ENCODE measurements at regions not wholly inside any gene's neighbourhood (a gene's known extent, or its start where the extent isn't known, plus 50 kb on each side); places are given as distances from the start of the nearest gene placed in this dataset.

DNA sequence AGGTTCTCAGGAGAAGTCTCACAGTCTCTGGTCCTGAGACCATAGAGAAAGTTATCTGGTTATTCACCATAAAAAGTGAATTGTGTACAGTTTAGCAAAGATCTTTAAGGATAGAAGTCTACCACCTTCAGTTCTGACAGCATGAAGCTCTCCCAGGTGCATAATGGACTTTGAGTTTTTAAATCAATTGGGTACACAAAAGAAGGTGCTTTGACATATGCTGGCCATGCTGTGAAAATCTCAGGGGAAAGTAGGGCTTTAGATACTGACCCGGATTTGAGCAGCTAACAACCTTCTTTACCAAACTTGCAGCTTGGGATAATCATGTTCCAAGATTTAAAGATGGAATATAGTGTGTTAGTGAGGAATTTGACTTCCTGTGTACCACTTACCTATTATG lies 264.2 kb downstream of the ZSWIM6 start:
- DNase-seq, result no peak

- no peak for DNase-seq
These were observed 265.6 kb downstream of the ZSWIM6 start for GRCh38 chr5:61597684-61598083.

DNA sequence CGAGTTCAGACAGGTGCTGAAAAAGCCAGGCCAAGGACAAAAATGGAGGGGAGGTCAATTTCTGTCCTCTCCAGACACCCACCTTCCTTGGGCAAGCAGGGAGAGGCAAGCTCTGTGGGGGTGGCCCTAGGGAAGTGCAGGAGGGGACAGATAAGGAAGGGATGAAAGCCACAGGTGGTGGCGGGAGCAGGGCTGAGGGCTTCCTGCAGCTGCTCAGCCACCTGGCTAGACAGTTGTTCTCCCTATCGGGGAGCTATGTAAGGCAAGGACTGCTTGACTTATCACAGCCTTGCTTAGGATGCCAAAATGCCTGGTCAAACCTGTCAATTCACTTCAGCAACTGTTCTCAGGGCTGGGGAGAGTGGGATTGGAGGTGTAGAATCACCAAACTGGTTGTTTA lies 266.1 kb downstream of the ZSWIM6 start:
- DNase-seq, result no peak

DNA sequence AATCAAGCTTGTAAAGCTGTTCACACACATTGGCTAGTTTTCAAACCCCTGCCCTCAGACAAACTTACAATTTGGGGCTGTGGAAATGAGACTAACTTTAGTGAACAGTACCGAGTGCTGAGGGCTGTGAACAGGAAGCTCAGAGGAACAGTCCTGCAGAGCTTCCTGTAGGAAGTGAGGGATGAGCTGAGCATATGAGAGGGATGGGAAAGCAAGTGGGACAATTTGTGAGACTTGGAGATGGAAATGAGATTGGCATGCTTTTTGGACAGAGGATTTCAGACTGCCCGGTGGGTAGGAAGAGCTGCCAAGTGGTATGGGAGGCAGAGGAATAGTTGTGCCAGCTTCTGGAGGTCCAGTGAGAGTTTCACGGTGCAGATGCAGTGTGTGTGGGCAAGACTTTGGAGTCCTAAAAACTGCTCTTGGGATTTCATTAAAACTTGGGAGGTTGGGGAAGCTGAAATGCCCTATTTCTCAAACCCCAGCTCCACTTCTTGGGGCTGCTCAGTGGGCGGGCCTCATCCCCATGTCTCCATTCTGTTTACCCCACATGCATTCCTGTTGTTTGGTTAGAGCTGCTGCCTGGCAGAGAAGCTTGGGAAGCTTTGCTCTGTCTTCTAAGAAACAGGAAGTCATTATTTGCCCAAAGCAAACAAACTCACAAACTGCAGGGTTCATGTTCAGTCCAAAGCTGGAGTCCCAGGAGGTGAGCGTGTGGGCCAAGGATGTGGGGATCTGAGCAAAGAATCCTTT lies 267.5 kb downstream of the ZSWIM6 start:
- DNase-seq, result no peak

DNA sequence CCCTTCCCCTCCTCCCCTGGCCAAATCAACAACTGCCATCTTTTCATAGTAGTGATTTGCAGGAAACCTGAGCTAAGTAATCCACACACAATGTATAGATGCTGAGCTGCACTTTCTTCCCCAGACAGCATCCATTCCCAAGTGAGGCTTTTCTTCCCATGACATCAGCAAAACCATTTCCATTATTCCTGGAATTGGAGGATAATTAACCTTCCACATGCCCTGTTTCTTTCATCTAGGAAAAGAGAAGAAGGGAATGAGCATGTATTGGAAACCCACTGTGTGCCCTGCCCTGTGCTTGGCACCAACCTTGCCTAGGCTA lies 268.0 kb downstream of the ZSWIM6 start:
- DNase-seq, result no peak

- DNase-seq, result no peak
These were observed 269.0 kb downstream of the ZSWIM6 start for GRCh38 chr5:61600945-61601511.

DNA sequence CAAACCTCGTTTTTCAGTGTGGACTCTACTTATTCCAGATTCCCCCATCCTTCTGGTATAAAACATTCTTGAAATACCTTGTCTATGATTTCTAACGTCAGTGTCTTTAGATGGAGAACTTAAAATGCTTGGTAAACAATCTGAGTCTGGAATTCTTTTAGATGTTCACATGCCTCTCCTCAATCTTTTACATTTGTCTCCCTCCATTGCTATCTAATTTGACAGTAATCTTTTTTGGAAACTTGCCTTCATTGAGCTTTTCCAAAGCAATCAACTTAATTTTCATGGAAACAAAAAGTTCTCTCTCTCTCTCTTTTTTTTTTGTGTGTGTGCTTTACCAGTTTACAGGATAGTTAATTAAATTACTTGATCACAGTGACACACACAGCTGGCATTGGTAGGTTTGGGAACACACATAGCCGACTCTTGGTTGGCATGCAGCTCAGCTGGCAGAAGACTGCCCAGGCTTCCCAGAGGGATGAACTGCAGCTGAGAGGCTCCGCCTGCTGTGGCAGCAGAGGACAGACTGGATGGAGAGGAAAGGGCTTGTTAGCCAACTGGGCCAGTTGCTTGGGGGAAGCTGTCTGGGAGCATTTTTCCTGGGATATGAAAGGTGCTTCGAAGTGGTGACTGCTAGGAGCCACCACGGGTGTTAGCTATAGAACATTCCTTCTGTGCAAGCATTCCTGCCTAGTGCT lies 271.3 kb downstream of the ZSWIM6 start:
- DNase-seq, result no peak

GRCh38 chr5:61604076-61605025 lies 272.3 kb downstream of the ZSWIM6 start:
- DNase-seq, result no peak

DNA sequence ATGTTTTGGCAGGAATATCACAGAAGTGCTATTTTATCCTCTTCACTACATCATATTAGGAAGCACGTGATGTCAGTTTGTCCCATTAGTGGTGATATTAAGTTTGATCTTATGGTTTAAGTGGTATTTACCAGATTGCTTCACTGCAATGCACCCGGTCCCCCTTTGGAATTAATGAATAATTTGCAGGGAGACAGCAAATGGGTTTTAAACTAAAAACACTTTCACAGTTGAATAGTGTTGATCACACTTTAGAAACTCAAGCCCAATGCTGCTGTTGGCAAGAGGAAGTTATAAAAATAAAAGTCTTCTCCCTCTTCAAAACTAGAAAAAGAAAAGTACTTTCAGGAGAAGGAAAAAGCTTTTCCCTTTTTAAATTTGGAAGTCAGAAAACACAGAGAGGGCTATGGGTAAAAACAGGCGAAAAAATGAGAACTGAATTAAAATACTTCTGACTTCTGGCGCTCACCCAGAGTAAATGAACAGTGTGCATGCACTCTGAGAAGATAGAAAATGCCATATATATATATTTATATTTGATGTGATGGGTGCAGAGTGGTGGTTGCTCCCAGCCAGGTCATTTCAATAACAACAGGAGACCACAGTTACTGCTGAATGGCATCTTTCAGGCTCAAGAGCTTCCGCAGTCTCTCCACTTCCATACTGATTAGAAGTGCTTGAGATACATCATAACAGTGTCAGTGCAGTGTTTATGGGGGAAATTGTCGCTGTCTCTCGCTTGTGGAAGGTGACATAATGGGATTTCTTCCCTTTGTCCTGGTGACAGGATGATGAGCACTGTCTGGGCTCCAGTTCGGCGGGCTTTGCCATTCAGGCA lies 278.0 kb downstream of the ZSWIM6 start:
- no peak for DNase-seq

DNA sequence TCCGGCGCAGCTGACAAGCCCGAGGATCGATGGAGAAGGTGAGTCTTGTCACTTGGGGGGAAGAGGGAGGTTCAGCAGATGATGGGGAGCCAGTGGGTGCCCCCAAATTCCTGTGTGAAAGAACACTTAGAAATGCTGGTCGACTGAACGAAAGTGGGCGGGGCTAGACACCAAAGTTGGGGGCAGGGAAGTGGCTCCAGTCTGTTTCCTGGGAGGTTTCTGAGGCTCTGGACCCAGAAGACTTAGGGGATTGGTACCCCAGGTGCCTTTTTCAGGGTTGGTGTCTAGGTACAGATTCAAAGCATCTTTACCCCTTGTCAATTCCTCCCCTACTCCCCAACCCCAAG lies 278.6 kb downstream of the ZSWIM6 start:
- no peak for DNase-seq

GRCh38 chr5:61612431-61612830 lies 280.4 kb downstream of the ZSWIM6 start:
- DNase-seq, result no peak

- no peak for DNase-seq
These were observed 281.6 kb downstream of the ZSWIM6 start for GRCh38 chr5:61613679-61614078.

DNA sequence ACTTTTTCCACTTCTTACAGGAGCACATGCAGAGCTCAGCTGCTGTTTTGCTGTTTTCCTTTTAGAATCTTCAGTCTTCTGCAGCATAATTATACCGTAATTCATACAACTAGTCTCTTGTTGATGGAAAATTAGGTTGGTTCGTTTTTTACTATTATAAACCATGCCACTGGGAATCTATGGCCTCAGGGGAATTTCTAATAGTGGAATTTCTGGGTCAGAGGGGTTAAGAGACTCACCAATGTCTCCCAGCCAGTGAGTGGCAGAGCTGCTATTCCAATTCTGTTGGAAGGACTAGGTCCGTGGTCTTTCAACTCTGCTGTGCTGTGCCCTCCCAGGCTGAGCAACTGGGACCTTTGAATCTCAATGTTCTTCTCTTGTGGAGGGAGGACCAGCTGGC lies 282.5 kb downstream of the ZSWIM6 start:
- DNase-seq, result no peak

DNA sequence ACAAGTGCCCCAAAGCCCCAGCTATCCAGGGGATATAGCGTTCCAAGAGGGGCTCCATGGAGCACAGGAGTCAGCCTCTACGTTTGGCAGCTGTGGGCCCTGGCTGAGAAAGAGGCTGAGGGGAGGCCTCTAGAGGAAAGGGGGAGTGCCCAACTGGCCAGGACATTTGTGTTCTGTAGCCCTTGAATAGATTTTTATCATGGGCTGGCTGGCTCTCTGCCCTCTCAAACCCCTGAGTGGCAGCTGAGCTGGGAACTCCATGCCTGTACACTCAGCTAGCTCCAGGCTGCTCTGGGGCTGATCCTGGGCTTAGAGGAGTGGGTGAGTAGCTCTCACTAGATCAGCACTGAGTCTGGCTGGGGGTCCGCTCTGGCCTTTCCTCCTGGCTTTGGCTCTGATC lies 285.0 kb downstream of the ZSWIM6 start:
- no peak for DNase-seq

DNA sequence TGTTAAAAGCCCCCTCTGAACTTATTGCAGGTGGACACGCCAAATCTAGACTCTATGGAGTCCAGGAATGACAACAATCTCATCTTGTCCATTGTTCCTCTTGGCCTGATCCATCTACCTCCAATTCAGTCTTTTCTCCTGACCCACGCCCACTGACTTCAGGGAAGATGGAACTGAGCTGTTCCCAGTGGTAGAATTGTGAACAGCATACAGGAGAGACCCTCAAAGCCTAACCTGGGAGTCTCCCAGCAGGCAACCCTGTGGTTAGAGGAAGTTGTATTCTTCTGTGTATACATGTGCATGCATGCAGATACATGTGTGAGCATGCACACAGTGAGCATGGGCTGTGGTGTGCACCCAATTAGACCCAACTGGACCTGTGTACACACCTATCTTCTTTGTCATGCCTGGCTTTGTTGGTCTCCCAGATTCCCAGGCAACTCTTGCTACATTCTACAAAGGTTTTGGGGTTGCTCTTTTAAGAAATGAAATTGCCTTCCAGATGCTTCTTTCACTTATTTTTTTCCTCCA lies 286.0 kb downstream of the ZSWIM6 start:
- no peak for DNase-seq

DNA sequence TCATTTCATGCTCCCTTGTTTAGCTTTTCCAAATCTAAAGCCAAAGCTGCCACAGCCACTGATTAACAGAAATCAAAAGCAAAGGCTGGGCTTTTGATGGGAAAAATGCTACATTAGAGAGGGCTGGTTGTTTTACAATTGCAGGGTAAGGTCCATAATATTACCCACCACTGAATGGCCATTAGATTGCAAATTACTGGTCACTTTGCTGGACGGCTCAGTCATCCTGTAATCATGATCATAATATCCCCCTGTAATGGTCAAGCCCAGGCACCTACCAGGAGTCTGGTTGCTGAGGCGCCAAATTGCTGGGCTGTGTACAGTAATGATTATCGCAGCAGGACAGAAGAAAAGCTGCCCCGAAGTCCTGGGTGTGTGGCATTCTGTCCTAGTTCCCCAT lies 286.5 kb downstream of the ZSWIM6 start:
- no peak for DNase-seq

- DNase-seq, result no peak
These were observed 287.2 kb downstream of the ZSWIM6 start for GRCh38 chr5:61619289-61619688.

DNA sequence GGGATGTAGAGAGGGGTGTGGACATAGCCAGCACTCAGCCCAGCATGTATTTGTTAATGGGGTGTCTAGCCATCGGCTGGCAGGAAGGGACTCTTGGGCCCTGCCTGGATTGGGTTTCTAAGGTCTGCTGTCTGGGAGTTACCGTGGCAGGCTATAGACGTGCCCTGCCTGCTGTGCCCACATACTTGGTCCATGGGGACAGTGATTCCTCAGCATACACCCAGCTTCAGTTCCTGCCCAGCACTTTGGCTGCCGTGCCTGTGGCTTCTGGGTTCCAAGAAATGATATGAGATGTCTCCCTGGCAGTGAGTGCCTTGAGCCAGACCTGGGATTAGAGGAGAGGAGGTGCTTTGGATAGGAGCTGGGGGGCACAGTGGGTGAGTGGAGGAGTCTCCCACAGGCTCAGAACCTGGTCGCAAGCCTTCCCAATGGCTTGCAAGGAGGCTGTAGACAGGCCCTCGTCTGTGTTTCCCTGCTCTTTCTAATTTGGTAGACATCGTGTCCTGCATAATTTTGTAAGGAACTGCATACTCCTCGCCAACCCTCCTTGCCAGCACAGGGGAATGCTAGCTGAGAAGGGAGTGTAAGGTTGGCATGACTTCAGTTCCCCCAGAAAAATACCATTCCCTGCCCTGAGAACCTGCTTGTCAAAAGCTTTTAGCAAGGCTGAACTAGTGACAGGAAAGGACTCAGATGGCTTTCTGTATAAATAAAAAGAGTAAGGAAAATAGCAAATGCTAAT lies 287.9 kb downstream of the ZSWIM6 start:
- DNase-seq, result no peak

DNA sequence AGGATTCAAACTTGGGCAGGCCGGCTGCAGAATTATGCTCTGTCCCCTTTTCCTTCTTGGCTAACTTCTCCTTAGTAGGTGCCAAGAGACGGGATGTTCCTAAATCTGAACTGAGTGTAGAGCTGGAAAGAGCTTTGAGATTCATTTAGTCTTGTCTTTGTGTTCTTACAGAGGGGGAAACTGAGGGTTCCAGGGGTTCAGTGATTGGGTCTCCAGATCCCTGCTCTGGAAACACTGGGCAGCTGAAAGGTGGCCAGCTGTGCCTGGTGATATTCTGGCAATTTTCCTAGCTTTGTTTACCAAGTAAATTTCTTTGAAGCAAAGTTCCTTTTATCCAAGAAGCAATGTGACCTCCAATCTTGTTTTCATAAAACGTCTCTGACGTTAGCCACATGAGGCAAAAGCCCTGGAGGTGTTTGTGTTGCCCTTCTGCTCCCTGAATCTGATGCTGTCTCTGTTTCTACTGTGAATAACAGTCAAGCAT lies 288.7 kb downstream of the ZSWIM6 start:
- no peak for DNase-seq

GRCh38 chr5:61621202-61621650 lies 289.2 kb downstream of the ZSWIM6 start:
- no peak for DNase-seq

DNA sequence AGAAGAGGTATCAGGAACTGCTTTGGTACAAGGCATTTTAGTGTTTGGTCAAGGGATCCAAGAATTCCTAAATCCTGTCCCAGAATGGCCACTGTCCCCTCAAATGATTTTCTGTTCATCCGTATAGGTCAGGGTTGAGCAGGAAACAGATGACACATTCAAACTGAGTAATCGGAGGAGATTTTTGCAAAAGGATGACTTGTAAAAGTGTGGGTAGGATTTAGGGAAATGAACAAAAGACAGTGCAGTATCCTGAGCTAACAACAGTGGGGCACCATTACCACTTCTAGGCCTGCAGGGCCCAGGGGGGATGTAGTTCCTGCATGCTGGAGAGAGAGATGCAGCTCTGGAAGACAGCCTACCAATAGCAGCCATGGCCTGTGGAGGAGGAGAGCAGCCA lies 290.1 kb downstream of the ZSWIM6 start:
- DNase-seq, result no peak
